Cerebellar nuclear complex (tissue), 1 donor: ENCODE measurements at regions not wholly inside any gene's neighbourhood (a gene's known extent, or its start where the extent isn't known, plus 50 kb on each side); places are given as distances from the start of the nearest gene placed in this dataset.
"Not testable (repeated sequence)": the region's sequence is repeated elsewhere in the genome, so short reads cannot be mapped to it uniquely, and the experiment has no call there.

Source experiments
- DNase-seq, 2 experiments: peaks; one replicate each; lab custom pipeline; 2025; lab: John Stamatoyannopoulos, UW

- DNase-seq: no peak
Observed at GRCh38 chr11:29163231-29163630, 853.6 kb downstream of the KCNA4 start.

- DNase-seq: no peak
Observed at GRCh38 chr11:29162491-29162890, 854.3 kb downstream of the KCNA4 start.

DNA sequence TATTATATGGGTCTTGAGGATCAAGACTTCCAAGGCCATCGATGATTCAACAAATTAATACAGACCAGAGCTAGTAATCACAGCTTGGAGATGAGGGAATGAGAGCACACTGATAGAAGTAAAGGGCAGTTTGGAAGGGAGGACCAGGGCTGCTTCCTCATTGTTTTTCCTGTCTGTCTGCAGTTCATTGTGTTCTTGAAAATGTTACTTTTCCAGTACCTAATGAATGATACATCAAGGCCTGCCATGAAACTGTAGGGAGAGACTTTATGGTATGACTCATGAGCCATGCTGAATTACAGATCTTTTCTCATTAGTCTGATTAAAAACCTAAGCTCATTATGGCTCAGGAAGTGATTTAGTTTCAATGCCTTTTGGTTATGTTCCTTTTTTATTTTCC lies 855.6 kb downstream of the KCNA4 start:
- DNase-seq: no peak

DNA sequence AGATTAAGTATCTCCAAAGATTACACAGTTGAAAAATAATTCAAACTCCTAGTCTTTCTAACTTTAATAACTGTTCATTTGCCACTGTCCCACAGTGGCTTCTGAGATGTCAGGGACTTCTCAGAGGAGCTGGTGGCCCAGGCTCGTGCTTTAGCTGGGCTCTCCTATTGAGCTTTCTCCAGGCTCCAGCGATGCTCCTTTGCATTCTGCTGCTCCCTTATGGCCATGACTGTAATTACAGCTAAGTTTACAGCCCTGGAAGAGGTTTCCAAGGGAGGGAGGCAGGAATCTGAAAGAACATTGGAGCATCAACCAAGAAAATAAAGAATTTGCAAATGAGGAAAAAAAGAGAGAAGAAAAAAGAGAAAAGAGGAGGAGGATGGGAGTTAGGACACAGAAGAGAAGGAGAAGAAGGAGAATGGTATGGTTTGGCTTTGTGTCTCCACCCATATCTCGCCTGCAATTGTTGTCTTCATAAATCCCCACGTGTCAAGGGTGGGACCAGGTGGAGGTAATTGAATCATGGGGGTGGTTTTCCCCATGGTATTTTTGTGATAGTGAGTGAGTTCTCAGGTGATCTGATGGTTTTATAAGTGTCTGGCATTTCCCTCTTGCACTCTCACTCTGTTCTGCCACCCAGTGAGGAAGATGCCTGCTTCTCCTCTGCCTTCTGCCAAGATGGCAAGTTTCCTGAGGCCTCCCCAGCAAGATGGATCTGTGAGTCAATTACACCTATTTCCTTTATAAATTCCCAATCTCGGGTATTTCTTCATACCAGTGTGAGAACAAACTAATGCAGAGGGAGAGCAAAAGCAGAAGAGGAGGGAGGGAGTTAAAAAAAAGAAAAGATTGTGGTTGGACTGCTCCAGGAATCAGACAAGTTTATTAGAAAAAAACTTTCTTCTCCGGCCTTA lies 857.0 kb downstream of the KCNA4 start:
- no peak for DNase-seq

DNA sequence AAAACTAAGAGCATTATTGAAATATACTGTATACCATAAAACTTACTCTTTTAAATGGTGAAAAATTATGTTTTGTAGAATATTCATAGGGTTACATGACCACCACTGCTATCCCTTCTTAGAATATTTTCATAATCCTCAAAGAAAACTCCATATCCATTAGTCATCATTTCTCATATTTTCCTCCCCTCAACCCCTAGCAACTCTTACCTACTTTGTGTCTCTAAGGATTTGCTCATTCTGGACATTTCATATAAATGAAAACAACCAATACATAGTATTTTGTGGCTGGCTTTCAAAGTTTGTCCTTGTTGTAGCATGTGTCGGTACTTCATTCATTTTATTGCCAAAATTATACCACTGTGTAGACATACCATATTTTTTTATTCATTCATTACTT lies 863.8 kb downstream of the KCNA4 start:
- DNase-seq: no peak

- DNase-seq: not testable (repeated sequence)
Observed at GRCh38 chr11:29142573-29142972, 874.3 kb downstream of the KCNA4 start.

- no peak for DNase-seq
Observed at GRCh38 chr11:29135504-29135903, 881.3 kb downstream of the KCNA4 start.

DNA sequence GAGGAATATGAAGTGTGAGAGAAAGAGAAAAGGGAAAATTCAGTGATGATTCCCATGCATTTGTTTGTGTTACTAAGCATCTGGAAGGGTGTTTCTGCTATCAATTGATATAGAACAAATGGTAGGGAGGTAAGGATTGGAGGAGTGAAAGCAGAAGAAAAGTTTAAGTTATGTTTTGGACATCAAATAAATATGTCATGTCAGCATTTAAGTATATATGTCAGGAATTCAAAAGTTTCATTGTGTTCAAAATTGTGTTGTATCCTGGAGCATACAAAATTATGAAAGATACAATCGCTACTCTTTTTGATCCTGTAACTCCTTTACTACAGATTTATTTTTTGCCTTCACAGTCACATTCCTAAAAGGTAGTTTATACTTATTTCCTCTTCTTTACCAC lies 885.8 kb downstream of the KCNA4 start:
- DNase-seq: no peak

- DNase-seq: no peak
Observed at GRCh38 chr11:29129844-29130243, 887.0 kb downstream of the KCNA4 start.

DNA sequence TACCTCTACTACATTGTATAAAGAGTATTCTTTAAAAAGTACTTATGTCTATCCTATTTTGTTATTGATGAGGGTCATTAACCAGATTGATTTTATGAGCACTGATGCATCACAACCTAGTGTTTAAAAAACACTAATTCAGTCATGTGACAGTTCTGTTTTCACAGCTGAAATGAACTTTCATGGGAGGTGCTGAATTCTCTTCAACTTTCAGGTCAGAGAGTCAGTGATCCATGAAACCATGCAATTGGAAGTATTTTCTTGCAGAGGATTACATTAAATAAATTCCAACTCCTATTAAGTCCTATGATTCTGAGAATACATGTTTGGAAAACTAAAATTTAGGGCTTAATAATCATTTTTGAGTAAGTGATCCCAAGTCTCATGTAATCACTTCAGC lies 889.4 kb downstream of the KCNA4 start:
- no peak for DNase-seq

GRCh38 chr11:29125606-29126005 lies 891.2 kb downstream of the KCNA4 start:
- DNase-seq: no peak

- no peak for DNase-seq
Observed at GRCh38 chr11:29124470-29124869, 892.4 kb downstream of the KCNA4 start.

DNA sequence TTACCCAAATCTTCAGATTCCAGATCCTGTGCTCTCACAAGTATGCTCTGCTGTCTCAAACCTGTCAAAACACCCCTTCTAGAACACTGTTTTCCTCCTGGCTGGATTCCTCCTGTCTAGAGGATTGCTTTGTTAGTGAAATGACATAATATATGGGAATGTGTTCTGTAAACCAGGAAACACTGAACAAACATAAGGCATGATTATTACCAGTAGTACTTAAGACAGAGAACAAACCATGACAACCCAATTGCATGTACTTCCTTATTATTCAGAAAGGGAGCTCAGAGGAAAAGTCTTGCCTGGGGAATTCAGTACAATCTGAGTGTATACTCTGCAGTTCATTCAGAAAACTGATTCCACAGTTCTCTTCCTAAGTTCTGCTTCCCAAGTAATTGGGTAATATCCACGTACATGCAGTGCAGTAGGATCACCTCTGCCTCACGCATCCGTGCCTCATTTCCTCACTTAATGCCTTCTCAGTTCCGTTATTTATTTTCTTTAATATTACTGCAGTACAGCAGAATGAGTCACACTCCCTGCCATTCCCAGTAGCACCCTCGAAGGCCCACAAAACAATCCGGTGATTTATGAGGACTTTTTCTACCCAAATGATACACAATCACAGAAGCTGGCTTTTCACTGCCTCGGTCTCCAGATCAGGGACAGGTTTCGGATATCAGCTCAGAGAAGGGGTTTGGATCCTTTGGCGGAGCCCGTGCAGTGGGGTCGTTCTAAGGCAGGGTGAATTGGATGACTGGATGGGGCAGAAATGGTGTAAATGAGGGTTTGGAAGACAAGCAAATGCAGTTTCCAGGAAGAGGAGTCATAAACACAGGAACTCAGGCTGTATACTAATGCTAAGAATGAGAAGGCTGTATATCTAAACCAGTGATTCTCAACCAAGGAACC lies 896.9 kb downstream of the KCNA4 start:
- DNase-seq: no peak

DNA sequence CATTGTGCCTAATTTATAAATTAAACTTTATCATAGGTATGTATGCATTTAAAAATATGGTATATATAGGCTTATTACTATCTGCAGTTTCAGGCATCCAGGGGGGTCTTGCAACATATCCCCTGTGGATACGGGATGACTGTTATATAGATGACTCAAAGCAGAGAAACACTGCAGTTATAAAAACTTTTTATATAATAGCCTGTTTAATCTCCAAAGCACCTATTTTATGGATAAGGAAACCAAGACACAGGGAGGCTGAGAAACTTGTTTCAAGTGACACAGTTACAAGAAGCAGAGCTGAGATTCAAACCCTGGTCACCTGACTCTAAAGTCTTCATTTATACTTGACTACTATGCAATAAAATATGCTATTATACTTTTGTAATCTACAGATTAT lies 897.7 kb downstream of the KCNA4 start:
- no peak for DNase-seq

- no peak for DNase-seq
Observed at GRCh38 chr11:29100967-29101366, 915.9 kb downstream of the KCNA4 start.

DNA sequence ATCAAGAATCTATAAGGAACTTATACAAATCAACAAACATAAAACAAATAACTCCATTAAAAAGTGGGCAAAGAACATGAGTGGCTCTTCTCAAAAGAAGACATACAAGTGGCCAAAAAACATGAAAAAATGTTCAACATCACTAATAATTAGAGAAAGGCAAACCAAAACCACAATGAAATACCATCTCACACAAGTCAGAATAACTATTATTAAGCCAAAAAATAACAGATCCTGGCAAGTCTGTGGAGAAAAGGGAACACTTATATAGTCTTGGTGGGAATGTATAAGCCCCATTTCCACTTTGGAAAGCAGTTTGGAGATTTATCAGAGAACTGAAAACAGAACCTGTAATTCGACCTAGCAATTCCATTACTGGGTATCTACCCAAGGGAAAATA lies 921.0 kb downstream of the KCNA4 start:
- DNase-seq: no peak

DNA sequence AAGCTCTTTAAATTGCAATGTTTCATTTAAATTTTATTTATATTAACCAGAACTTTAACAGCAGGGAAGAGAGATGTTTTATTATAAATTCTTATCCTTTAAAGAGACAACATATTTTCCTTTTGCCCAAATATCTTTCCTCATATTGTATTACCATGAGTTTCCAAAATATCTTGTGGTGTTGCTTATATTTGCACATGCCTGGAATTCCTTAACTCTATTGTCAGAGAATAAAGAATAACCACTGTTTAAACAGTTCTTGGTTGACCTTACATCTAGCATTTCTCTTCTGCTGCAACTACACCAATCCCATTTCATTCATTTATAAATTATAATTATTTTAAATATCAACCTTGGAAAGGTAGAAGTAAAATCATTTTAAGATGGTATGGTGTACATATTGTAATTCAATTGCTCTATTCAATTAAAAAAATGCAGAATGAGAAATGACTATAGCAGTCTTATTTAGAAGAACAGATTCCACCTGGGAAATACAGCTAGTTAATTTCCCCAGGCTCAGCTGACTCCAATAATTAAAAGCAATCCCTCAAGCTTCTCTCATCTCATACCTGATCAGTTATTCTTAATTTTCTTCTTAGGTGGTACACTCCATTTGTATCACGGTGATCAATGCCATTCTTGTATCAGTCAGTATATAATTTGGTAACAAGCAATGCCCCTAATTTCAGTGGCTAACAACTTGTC lies 923.3 kb downstream of the KCNA4 start:
- no peak for DNase-seq

DNA sequence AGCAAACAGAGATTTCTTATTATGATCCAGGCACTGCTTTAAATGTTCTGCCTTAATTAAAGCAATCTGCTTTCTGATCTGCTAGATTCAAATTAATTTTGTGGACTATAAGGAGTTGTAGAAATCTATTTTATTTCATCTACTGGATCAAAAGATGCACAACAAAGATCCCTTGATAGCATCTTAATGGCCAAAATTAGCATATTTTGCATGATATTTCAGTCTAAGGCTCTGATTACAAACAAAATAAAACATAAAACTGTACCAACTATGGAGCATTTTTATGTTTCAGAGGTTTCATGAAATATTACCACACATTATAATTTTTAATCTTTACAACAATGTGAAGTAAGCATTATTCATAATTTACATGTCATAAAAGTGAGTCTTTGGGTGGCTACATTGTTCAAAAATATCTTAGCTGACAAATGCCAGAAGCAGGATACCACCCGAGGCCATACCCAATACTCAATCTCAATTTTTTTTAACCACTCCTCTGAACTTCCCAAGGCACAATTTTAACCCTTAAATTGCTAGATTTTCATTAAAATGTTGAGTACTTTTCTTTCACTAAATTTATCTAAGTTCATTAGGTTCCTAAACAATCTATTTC lies 929.5 kb downstream of the KCNA4 start:
- no peak for DNase-seq

GRCh38 chr11:29075726-29076125 lies 941.1 kb downstream of the KCNA4 start:
- DNase-seq: no peak

GRCh38 chr11:29063630-29064361 lies 953.0 kb downstream of the KCNA4 start:
- no peak for DNase-seq

DNA sequence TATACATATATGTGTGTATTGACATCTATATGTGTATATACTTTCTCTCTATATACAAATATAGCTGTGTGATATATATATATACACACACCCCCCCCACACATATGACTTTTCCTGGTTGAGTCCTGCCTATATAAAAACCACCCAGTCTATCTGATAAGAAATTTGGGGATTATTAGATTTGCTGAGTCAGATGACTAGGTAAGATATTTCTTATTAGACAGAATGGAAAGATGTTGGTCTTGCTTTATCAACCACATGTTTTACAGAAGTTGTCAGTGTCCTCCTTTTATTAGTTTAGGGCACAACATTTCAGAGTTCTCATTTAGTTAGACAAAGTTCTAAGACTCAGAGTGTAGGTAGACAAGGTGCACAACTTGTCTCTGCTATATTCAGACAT lies 953.3 kb downstream of the METTL15 start:
- no peak for DNase-seq
